Endodermal cell (in vitro differentiated cells): ENCODE measurements at regions not wholly inside any gene's neighbourhood (a gene's known extent, or its start where the extent isn't known, plus 50 kb on each side); places are given as distances from the start of the nearest gene placed in this dataset.
A peak's percentile ranks its signal among the peaks of the same experiment; 100 is the strongest.

Experiments used
- DNase-seq: peaks from one replicate; pipeline ENCODE4 v3.0.0-alpha.2; 2017
- H3K27ac ChIP-seq: 2 replicates; pipeline ENCODE4 v1.5.1; 2013; ENCODE audit warnings: mild to moderate bottlenecking, low read depth, low read length, moderate library complexity
- H3K27me3 ChIP-seq: 2 replicates; pipeline ENCODE4 v1.6.1; 2013; ENCODE audit warnings: mild to moderate bottlenecking, low read length, moderate library complexity; ENCODE audit not compliant: insufficient read depth, control insufficient read depth, poor library complexity, severe bottlenecking
- H3K36me3 ChIP-seq: 2 replicates; pipeline ENCODE4 v1.7.0; 2013; ENCODE audit warnings: mild to moderate bottlenecking, low read length, moderate library complexity; ENCODE audit not compliant: control insufficient read depth, insufficient read depth
- H3K4me1 ChIP-seq: one replicate; pipeline ENCODE4 v1.7.0; 2013; ENCODE audit warnings: low read length; ENCODE audit not compliant: control insufficient read depth, insufficient read depth
- H3K4me3 ChIP-seq: 2 replicates; pipeline ENCODE4 v1.5.1; 2013; ENCODE audit warnings: mild to moderate bottlenecking, low read length, moderate library complexity
- H3K9ac ChIP-seq: 2 replicates; pipeline ENCODE4 v1.6.1; 2013; ENCODE audit warnings: mild to moderate bottlenecking, low read length, moderate library complexity; ENCODE audit not compliant: poor library complexity, severe bottlenecking; ENCODE audit errors: extremely low read depth
- H3K9me3 ChIP-seq: 2 replicates; pipeline ENCODE4 v1.6.1; 2013; ENCODE audit warnings: mild to moderate bottlenecking, low read length, moderate library complexity; ENCODE audit not compliant: control insufficient read depth
- H3K27ac Mint-ChIP-seq: 2 replicates; pipeline ENCODE4 v1.8.0; 2020; ENCODE audit warnings: mixed read lengths
- H3K27me3 Mint-ChIP-seq: 2 replicates; pipeline ENCODE4 v1.8.0; 2021; ENCODE audit warnings: mild to moderate bottlenecking, mixed read lengths; ENCODE audit not compliant: insufficient read depth
- H3K36me3 Mint-ChIP-seq: 2 replicates; pipeline ENCODE4 v1.8.0; 2020; ENCODE audit warnings: low read depth, mixed read lengths
- H3K4me1 Mint-ChIP-seq: 2 replicates; pipeline ENCODE4 v1.8.0; 2020; ENCODE audit warnings: mixed read lengths
- H3K4me3 Mint-ChIP-seq: 2 replicates; pipeline ENCODE4 v1.8.0; 2020; ENCODE audit warnings: mild to moderate bottlenecking, moderate library complexity, mixed read lengths
- H3K9me3 Mint-ChIP-seq: 2 replicates; pipeline ENCODE4 v1.8.0; 2020; ENCODE audit warnings: mild to moderate bottlenecking, mixed read lengths
- WGBS, 2 experiments: methylation state at CpG; one replicate each; pipeline versions ENCODE4 v1.1.5 to v1.1.7; 2013; ENCODE audit warnings: missing lambda C conversion rate in 2 of 2, mixed read lengths in 1 of 2; ENCODE audit not compliant: insufficient coverage in 1 of 2, insufficient read length in 1 of 2; 5-methylcytosine and 5-hydroxymethylcytosine counted together
- TF ChIP-seq, protein P1 (sequence below): fragments of 200-600 bp; sonication (generic); conservative IDR thresholded peaks from 2 replicates; pipeline ENCODE4 v1.5.0; 2021; ENCODE audit warnings: antibody characterized with exemption, mild to moderate bottlenecking

DNA sequence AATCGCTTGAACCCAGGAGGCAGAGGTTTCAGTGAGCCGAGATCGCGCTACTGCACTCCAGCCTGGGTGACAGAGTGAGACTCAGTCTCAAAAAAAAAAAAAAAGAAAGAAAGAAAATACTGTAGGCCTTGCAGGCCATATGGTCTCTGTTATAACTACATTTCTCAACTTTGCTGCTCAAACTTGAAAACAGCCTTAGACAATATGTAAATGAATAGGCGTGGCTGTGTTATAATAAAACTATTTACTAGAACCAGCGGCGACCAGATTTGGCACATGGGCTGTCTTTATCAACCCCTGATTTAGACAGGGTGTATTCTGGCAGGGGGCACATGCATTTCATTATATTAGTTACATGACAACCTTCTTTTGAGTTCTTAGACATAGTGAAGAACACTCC is 130.0 kb downstream of the C9orf152 start:
- no peaks in the 10 kb centered on the region for H3K9me3 Mint-ChIP-seq
- Histone ChIP-seq H3K27ac (no peak overlapping the region), H3K9me3 (no peaks in the 10 kb centered on the region), H3K4me1 (no peaks in the 10 kb centered on the region), H3K27me3 (no peaks in the 10 kb centered on the region), H3K4me3 (no peak overlapping the region), H3K9ac (no peak overlapping the region), H3K36me3 (no peaks in the 10 kb centered on the region)
- DNase-seq: no peak
- peaks cover 29% of the 10 kb centered on the region for H3K4me1 Mint-ChIP-seq
- H3K4me3 Mint-ChIP-seq: no peak overlapping the region
- TF ChIP-seq, protein P1, sequence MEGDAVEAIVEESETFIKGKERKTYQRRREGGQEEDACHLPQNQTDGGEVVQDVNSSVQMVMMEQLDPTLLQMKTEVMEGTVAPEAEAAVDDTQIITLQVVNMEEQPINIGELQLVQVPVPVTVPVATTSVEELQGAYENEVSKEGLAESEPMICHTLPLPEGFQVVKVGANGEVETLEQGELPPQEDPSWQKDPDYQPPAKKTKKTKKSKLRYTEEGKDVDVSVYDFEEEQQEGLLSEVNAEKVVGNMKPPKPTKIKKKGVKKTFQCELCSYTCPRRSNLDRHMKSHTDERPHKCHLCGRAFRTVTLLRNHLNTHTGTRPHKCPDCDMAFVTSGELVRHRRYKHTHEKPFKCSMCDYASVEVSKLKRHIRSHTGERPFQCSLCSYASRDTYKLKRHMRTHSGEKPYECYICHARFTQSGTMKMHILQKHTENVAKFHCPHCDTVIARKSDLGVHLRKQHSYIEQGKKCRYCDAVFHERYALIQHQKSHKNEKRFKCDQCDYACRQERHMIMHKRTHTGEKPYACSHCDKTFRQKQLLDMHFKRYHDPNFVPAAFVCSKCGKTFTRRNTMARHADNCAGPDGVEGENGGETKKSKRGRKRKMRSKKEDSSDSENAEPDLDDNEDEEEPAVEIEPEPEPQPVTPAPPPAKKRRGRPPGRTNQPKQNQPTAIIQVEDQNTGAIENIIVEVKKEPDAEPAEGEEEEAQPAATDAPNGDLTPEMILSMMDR: no peak
- no peak overlapping the region for H3K27ac Mint-ChIP-seq
- 77 to 95% methylated on average over 3 to 7 of the region's 7 CpGs for WGBS, 2 experiments
- no peaks in the 10 kb centered on the region for H3K36me3 Mint-ChIP-seq
- no peaks in the 10 kb centered on the region for H3K27me3 Mint-ChIP-seq

DNA sequence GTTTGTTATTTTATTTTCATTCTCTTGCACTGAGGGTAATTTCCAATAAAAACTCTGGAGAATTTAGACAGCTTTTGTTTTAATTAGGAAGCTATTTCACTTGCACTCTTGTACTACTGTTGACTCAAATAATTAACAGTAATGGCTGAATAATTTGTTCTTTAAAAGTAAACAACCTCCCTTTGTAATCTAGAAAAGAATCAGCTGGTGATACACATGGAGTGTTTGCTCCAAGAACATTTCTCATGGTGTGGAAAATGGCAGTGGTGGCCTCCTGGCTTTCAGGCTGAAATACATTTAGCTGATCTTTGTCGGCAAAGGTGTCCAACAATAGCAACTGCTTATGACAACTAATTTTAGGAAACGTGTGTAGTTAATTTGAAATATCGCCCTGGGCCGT is 129.4 kb downstream of the C9orf152 start:
- H3K4me3 Mint-ChIP-seq: no peak overlapping the region
- 94 to 100% methylated on average over 3 to 4 of the region's 4 CpGs for WGBS, 2 experiments
- no peaks in the 10 kb centered on the region for H3K9me3 ChIP-seq
- H3K4me1 ChIP-seq: no peaks in the 10 kb centered on the region
- H3K36me3 Mint-ChIP-seq: no peaks in the 10 kb centered on the region
- no peak overlapping the region for H3K9ac ChIP-seq
- no peak overlapping the region for H3K27ac Mint-ChIP-seq
- no peak overlapping the region for H3K4me3 ChIP-seq
- no peaks in the 10 kb centered on the region for H3K9me3 Mint-ChIP-seq
- TF ChIP-seq, protein P1: no peak
- DNase-seq: no peak
- no peaks in the 10 kb centered on the region for H3K27me3 Mint-ChIP-seq
- H3K36me3 ChIP-seq: no peaks in the 10 kb centered on the region
- peaks cover 24% of the 10 kb centered on the region for H3K4me1 Mint-ChIP-seq
- no peak overlapping the region for H3K27ac ChIP-seq
- no peaks in the 10 kb centered on the region for H3K27me3 ChIP-seq

DNA sequence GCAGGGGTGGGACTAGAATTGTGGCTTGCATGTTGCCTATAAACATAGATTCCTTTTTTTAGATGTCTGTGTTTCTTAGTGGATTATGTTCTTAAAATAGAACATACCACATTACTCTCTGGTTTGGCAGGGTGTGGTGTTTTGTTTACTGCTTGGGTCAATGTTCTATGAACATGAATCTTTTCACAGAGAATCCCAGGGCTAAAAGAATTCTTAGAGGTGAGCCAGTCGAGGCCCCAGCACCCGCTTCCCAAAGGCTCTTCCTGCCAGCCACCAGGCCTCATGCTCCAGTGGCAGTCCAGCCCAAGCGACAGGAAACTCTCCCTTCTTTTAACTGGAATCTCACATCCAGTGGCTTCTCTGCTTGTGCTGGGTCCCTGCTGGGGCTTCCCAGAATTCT is 126.6 kb downstream of the C9orf152 start:
- H3K27ac Mint-ChIP-seq: peak overlapping the region; percentile 69
- no peak overlapping the region for H3K27ac ChIP-seq
- no peaks in the 10 kb centered on the region for H3K9me3 Mint-ChIP-seq
- WGBS, 2 experiments: 94% methylated on average over 3 of the region's 3 CpGs
- H3K9me3 ChIP-seq: no peaks in the 10 kb centered on the region
- no peaks in the 10 kb centered on the region for H3K36me3 ChIP-seq
- no peak overlapping the region for H3K4me3 Mint-ChIP-seq
- peaks cover 20% of the 10 kb centered on the region for H3K4me1 Mint-ChIP-seq
- H3K9ac ChIP-seq: no peak overlapping the region
- H3K27me3 ChIP-seq: no peaks in the 10 kb centered on the region
- no peaks in the 10 kb centered on the region for H3K36me3 Mint-ChIP-seq
- H3K4me3 ChIP-seq: no peak overlapping the region
- TF ChIP-seq, protein P1: no peak
- H3K4me1 ChIP-seq: no peaks in the 10 kb centered on the region
- H3K27me3 Mint-ChIP-seq: no peaks in the 10 kb centered on the region
- DNase-seq: no peak
